ENCODE measurements at regions not wholly inside any gene's neighbourhood (a gene's known extent, or its start where the extent isn't known, plus 50 kb on each side); places are given as distances from the start of the nearest gene placed in this dataset.

DNA sequence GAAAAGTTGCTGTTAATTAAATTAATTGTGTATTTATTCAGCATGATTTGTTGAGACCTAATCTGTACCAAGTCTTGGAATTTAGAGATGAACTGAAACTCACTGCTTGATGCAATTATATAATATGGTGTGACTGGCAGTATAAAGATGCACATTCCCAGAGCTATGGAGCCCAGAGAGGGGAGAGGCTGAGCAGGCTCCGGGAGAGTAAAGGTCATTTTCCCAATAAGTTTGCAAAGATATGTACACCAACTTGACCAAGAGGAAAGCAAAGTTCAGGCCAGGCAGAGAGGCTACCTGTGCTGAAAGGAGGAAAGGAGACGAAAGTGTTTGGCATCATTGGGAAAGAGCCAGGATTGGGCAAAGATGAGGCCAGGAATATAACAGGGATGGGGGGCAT lies 271.7 kb upstream of the KLF4 start:
- TF ChIP-seq MYC (IDR thresholded peaks at IDR 0.05; ENCODE audit: low read depth, low read length), result no peak
- TF ChIP-seq FOS (IDR thresholded peaks at IDR 0.05; ENCODE audit: borderline replicate concordance, insufficient read depth, low read length), result no peak
- TF ChIP-seq POLR2AphosphoS5 (IDR thresholded peaks at IDR 0.05; ENCODE audit: insufficient read depth, low read depth, low read length), result no peak
- TF ChIP-seq, protein P1, sequence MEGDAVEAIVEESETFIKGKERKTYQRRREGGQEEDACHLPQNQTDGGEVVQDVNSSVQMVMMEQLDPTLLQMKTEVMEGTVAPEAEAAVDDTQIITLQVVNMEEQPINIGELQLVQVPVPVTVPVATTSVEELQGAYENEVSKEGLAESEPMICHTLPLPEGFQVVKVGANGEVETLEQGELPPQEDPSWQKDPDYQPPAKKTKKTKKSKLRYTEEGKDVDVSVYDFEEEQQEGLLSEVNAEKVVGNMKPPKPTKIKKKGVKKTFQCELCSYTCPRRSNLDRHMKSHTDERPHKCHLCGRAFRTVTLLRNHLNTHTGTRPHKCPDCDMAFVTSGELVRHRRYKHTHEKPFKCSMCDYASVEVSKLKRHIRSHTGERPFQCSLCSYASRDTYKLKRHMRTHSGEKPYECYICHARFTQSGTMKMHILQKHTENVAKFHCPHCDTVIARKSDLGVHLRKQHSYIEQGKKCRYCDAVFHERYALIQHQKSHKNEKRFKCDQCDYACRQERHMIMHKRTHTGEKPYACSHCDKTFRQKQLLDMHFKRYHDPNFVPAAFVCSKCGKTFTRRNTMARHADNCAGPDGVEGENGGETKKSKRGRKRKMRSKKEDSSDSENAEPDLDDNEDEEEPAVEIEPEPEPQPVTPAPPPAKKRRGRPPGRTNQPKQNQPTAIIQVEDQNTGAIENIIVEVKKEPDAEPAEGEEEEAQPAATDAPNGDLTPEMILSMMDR (IDR thresholded peaks at IDR 0.05; ENCODE audit: extremely low read depth in 1 of 2, insufficient read depth in 1 of 2, low read depth in 1 of 2, low read length in 2 of 2), result no peak
- no peak for TF ChIP-seq JUN (IDR thresholded peaks at IDR 0.05; ENCODE audit: borderline replicate concordance, insufficient read depth, insufficient read length, low read depth)
- TF ChIP-seq GATA2 (IDR thresholded peaks at IDR 0.05; ENCODE audit: insufficient read depth, insufficient read length, low read depth, low read length), result no peak
- TF ChIP-seq, protein P2, sequence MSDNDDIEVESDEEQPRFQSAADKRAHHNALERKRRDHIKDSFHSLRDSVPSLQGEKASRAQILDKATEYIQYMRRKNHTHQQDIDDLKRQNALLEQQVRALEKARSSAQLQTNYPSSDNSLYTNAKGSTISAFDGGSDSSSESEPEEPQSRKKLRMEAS (IDR thresholded peaks at IDR 0.05; ENCODE audit: insufficient read depth, insufficient read length), result no peak
- no peak for TF ChIP-seq POLR2A (IDR thresholded peaks at IDR 0.05; ENCODE audit: low read depth, low read length)
- TF ChIP-seq EZH2 (IDR thresholded peaks at IDR 0.05; ENCODE audit: borderline replicate concordance, low read depth, low read length, severe bottlenecking), result no peak
- dilution Hi-C loops (cut with MboI; ENCODE audit: extremely low pct_ligation_motif_present, low sequenced_read_pairs), result no loop called here
- Histone ChIP-seq H3K4me1 (ENCODE audit: control insufficient read depth, extremely low read depth, insufficient read depth, low read length) (peaks cover 1% of the 10 kb centered on the region), H3K9me3 (replicated peaks; ENCODE audit: control insufficient read depth, insufficient read depth, low read length) (no peaks in the 10 kb centered on the region), H3K4me3 (replicated peaks in 1 of 3; ENCODE audit: insufficient read depth in 1 of 3, low read depth in 1 of 3, low read length in 3 of 3) (no peak overlapping the region), H3K27ac (ENCODE audit: insufficient read depth, low read depth, low read length) (no peak overlapping the region), H3K27me3 (ENCODE audit: control insufficient read depth in 2 of 2, insufficient read depth in 2 of 2, low read length in 2 of 2) (no peaks in the 10 kb centered on the region), H3K79me2 (ENCODE audit: control insufficient read depth, insufficient read depth, low read length) (no peaks in the 10 kb centered on the region), H3K4me2 (ENCODE audit: insufficient read depth, low read length) (no peak overlapping the region), H3K9me1 (replicated peaks; ENCODE audit: control insufficient read depth, extremely low read depth, insufficient read depth, low read length) (no peaks in the 10 kb centered on the region), H3K9ac (replicated peaks; ENCODE audit: extremely low read depth, insufficient read depth, low read length) (no peak overlapping the region), H2AFZ (ENCODE audit: low read depth, low read length) (no peak overlapping the region), H4K20me1 (replicated peaks; ENCODE audit: control insufficient read depth, extremely low read depth, insufficient read depth, low read length) (no peaks in the 10 kb centered on the region), H3K36me3 (ENCODE audit: control insufficient read depth in 2 of 2, extremely low read depth in 1 of 2, insufficient read depth in 2 of 2, low read length in 2 of 2) (no peaks in the 10 kb centered on the region)
- intact Hi-C loops (cut with micrococcal nuclease), result no loop called here
- CTCF ChIA-PET, result no interaction called here
- BruUV-seq (replicated peaks), result no TSS peak
- no peak for DNase-seq (ENCODE audit: low read depth, low spot score)
- FAIRE-seq, result no peak
- POLR2A ChIA-PET, result no interaction called here

Data from endothelial cell of umbilical vein (primary cell).